ENCODE measurements at regions not wholly inside any gene's neighbourhood (a gene's known extent, or its start where the extent isn't known, plus 50 kb on each side); places are given as distances from the start of the nearest gene placed in this dataset.

DNA sequence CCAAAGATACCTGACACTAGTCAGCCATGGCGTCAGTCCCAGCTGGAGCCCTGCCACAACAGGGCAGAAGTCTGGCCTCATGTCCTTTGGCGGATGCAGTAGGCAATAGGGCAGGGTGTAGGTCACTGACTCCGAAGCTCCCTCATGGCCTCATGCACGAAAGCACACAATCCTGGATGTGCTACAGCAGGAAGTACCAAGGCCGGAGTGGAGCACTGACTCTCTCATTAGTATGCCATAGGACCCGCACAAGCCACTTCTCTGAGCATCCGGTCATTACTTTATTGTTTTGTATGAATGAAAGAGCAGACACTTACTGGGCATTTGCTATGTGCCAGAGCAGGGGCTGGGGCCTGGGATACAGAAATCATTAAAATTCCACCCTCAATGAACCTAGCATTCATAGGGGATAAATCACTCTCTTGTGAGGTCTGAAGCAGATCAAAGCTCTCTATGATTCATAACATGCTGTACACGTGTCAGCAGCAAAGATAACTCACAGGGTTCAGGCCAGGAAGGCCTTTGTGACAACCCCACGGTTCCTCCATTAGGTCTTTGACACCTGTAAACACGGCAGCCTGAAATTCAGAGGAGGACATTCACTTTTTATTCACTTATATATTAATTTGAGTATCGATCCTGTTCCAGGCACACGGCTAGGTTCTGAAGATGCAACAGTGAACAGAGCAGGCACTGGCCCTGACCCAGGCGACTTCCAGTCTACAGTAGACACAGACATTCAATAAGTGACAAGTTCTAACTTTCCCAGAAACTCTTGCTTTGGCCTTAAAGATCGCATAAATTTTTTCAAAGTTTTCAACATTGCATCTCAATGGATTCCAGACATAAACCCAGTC is 357.9 kb upstream of the USP24 start:
- no peak overlapping the region for H3K4me3 Mint-ChIP-seq
- TF ChIP-seq, protein P1, sequence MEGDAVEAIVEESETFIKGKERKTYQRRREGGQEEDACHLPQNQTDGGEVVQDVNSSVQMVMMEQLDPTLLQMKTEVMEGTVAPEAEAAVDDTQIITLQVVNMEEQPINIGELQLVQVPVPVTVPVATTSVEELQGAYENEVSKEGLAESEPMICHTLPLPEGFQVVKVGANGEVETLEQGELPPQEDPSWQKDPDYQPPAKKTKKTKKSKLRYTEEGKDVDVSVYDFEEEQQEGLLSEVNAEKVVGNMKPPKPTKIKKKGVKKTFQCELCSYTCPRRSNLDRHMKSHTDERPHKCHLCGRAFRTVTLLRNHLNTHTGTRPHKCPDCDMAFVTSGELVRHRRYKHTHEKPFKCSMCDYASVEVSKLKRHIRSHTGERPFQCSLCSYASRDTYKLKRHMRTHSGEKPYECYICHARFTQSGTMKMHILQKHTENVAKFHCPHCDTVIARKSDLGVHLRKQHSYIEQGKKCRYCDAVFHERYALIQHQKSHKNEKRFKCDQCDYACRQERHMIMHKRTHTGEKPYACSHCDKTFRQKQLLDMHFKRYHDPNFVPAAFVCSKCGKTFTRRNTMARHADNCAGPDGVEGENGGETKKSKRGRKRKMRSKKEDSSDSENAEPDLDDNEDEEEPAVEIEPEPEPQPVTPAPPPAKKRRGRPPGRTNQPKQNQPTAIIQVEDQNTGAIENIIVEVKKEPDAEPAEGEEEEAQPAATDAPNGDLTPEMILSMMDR (conservative IDR thresholded peaks at IDR 0.05), result no peak
- no peak for DNase-seq (ENCODE audit: extremely low spot score, unreplicated experiment)

DNA sequence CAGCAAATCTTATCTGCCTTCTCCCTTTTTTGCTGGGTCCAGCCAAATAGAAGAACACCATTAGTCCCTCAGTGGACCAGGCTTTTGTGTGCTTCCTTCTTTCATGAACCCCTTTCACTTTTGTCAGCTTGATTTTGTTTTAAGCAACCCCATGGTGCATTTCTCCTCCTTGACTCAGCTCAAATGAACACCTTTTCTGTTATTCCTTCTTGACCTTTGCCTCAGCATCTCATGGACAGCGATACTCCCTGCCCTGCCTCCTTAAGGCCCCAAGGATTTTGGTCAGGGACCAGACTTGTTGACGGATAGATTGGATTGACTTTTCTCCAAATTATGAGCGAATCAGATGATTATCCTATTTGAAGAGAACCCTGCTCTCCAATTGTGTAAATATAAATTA is 356.6 kb upstream of the USP24 start:
- no peak overlapping the region for H3K4me3 Mint-ChIP-seq
- H3K27ac Mint-ChIP-seq, result no peak overlapping the region
- H3K27me3 Mint-ChIP-seq, result peaks cover 12% of the 10 kb centered on the region
- no peak for DNase-seq (ENCODE audit: extremely low spot score, unreplicated experiment)
- TF ChIP-seq, protein P1 (conservative IDR thresholded peaks at IDR 0.05), result no peak
- H3K36me3 Mint-ChIP-seq, result peaks cover 4% of the 10 kb centered on the region
- peaks cover 7% of the 10 kb centered on the region for H3K4me1 Mint-ChIP-seq (ENCODE audit: unreplicated experiment)
- peaks cover 8% of the 10 kb centered on the region for H3K9me3 Mint-ChIP-seq

More for the DNA sequence above, 357.9 kb upstream of the USP24 start:
- Mint-ChIP-seq H3K27me3 (peaks cover 14% of the 10 kb centered on the region), H3K4me1 (ENCODE audit: unreplicated experiment) (peaks cover 10% of the 10 kb centered on the region), H3K9me3 (peaks cover 8% of the 10 kb centered on the region), H3K36me3 (peaks cover 4% of the 10 kb centered on the region), H3K27ac (no peak overlapping the region)

DNA sequence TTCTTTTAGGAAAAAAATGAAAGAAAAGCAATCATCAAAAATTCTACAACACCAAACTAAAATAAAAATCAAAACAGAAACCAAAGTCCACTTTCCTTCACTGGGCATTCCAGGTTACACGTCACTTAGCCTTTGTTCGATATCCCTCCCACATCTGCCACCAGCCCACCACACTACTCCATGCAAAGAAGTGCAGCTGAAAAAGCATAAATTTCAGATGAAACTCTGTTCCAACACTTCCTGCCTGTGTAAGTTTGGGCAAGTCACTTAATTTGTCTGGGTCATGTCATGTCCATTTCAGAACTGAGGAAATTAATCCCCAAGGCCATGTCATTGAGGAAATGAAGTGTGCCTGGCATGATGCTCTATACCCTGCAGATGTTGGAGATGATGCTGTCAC is 354.3 kb upstream of the USP24 start:
- H3K4me1 Mint-ChIP-seq (ENCODE audit: unreplicated experiment), result peaks cover 7% of the 10 kb centered on the region
- peaks cover 4% of the 10 kb centered on the region for H3K36me3 Mint-ChIP-seq
- H3K4me3 Mint-ChIP-seq, result no peak overlapping the region
- H3K9me3 Mint-ChIP-seq, result peaks cover 8% of the 10 kb centered on the region
- TF ChIP-seq, protein P1 (conservative IDR thresholded peaks at IDR 0.05), result no peak
- H3K27ac Mint-ChIP-seq, result no peak overlapping the region
- DNase-seq (ENCODE audit: extremely low spot score, unreplicated experiment), result no peak
- peaks cover 11% of the 10 kb centered on the region for H3K27me3 Mint-ChIP-seq

DNA sequence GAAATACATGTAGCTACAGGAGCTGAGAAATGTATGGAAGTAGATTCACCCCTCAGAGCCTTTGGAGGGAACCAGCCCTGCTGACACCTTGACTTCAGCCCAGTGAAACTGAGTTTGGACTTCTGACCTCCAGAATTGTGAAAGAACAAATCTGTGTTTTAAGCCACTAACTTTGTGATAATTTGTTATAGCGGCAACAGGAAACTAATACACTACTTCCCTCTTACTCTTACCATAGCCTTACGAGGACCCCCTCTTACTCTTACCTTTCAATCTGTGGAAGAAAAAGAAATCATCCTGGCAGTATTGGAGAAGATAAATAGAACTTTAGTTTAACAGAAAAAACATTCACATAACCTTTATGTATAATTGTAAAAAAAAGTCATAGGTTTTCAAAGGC is 353.6 kb upstream of the USP24 start:
- TF ChIP-seq, protein P1 (conservative IDR thresholded peaks at IDR 0.05), result no peak
- DNase-seq (ENCODE audit: extremely low spot score, unreplicated experiment), result no peak
- peaks cover 7% of the 10 kb centered on the region for H3K4me1 Mint-ChIP-seq (ENCODE audit: unreplicated experiment)
- no peak overlapping the region for H3K27ac Mint-ChIP-seq
- H3K36me3 Mint-ChIP-seq, result peaks cover 4% of the 10 kb centered on the region
- H3K4me3 Mint-ChIP-seq, result no peak overlapping the region
- peaks cover 8% of the 10 kb centered on the region for H3K9me3 Mint-ChIP-seq
- H3K27me3 Mint-ChIP-seq, result peaks cover 11% of the 10 kb centered on the region

DNA sequence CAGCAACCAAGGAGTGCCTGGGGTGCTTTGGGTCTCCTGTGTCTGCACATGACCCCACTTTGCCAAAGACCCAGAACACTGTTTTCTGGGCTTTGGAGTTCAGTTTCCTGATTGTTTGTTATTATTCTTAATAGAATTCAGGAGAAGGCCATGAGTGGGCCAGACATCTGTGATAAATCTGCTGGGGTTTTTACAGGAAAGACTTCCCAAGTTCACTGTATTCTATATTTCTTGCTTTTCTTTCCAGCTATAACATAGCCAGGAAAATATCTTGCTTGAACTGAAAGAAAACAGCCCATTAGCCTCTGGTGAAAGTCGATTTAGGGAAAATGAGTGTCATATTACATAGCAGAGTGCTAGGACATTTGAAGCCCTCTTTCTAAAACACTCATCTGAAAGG is 345.1 kb upstream of the USP24 start:
- DNase-seq (ENCODE audit: extremely low spot score, unreplicated experiment), result no peak
- Mint-ChIP-seq H3K9me3 (peaks cover 3% of the 10 kb centered on the region), H3K27me3 (no peaks in the 10 kb centered on the region), H3K4me3 (no peak overlapping the region), H3K4me1 (ENCODE audit: unreplicated experiment) (peaks cover 38% of the 10 kb centered on the region), H3K36me3 (peaks cover 3% of the 10 kb centered on the region), H3K27ac (no peak overlapping the region)
- TF ChIP-seq, protein P1 (conservative IDR thresholded peaks at IDR 0.05), result no peak
